ENCODE measurements at regions not wholly inside any gene's neighbourhood (a gene's known extent, or its start where the extent isn't known, plus 50 kb on each side); places are given as distances from the start of the nearest gene placed in this dataset.

DNA sequence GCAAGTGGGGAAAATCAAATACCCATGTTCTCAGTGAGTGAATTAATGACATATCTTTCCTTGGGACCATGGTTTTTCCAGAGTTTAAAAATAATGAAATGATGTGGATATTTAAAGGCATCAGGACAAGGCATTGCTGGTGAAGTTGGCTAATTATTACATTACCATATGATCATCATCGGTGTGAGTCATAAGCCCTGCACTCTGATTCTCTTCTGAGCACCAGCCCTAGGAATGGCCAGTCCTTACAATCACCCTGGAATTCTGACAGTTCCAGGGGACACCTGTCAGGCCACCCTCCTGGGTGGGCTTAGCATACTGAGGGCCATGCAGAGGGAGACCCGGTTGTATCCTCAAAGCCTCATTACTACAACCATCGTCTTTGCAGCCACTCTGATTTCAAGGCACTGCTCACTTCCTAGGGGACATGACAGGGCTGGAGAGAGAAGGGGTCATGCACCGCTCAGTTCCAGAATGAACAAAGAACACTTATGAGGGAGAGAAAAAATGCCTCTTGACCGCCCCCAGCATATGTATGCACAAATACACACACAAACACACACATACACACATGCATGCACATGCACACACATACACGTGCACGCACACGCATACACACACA is 365.0 kb downstream of the MIAT start:
- TF ChIP-seq, protein P1, sequence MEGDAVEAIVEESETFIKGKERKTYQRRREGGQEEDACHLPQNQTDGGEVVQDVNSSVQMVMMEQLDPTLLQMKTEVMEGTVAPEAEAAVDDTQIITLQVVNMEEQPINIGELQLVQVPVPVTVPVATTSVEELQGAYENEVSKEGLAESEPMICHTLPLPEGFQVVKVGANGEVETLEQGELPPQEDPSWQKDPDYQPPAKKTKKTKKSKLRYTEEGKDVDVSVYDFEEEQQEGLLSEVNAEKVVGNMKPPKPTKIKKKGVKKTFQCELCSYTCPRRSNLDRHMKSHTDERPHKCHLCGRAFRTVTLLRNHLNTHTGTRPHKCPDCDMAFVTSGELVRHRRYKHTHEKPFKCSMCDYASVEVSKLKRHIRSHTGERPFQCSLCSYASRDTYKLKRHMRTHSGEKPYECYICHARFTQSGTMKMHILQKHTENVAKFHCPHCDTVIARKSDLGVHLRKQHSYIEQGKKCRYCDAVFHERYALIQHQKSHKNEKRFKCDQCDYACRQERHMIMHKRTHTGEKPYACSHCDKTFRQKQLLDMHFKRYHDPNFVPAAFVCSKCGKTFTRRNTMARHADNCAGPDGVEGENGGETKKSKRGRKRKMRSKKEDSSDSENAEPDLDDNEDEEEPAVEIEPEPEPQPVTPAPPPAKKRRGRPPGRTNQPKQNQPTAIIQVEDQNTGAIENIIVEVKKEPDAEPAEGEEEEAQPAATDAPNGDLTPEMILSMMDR (conservative IDR thresholded peaks at IDR 0.05; ENCODE audit: low read depth, low read length) = no peak
- DNase-seq (ENCODE audit: low read depth) = no peak

DNA sequence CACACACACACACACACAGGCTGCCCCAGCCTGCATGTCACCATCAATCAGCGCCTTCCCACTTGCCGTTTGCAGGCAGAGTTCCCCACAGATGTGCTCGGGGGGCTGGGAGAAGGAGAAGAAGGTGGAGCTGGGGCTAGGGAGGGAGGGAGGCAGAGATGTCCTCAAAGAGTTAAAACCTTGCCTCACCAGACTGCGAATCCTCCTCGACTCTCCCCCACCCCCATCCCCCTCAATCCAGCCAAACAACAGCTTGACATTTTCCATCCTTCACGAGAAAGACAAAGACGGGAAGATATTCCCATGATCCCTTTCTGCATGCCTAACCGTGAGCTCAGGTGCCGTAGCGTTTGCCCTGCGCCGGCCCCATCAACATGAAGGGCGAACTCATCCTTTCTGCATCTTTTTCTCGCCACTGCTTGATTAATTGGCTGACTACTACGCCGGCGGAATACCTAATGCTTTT is 365.5 kb downstream of the MIAT start:
- TF ChIP-seq, protein P1 (conservative IDR thresholded peaks at IDR 0.05; ENCODE audit: low read depth, low read length) = no peak
- H3K4me3 ChIP-seq (ENCODE audit: low read length) = no peak overlapping the region
- no peak for DNase-seq (ENCODE audit: low read depth)

More for the DNA sequence above, 365.0 kb downstream of the MIAT start:
- H3K4me3 ChIP-seq (ENCODE audit: low read length) = no peak overlapping the region

DNA sequence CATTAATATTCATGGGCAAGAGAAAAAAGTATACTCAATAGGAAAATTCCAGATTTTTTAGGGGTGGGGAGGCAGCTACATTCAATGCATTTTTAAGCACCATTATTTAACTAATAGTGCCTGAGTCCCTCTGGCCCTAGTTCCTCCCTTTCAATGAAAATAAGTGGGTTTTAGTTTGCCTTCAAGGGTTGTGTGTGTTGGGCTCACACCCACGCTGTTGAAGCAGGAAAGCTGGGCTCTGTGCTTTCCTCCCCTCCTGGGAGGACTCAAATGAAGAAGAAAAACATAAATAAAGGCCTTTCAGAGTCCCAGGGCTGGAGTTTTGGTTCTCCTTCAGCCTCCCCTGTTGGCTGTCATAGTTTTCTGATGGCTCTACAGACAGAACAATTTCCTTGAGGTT is 366.2 kb downstream of the MIAT start:
- no peak for DNase-seq (ENCODE audit: low read depth)
- TF ChIP-seq, protein P1 (conservative IDR thresholded peaks at IDR 0.05; ENCODE audit: low read depth, low read length) = no peak
- H3K4me3 ChIP-seq (ENCODE audit: low read length) = no peak overlapping the region

DNA sequence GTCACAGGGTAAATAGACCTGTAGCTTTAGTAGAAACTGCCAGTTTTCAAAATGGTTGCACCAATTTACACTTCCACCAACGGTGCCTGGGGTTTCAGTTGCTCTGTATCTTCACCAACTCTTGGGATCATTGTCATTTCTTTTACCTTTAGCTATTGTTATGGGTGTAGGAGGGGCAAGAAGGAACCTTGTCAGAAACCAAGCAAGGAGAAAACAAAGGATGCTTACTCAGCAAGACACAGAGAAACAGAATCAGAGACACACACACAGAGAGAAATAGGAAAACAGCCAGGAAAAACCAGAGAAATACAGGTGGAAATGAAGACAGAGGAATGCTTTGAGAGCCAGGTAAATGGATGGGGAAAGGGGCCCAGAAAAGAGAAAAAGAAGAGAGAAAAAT is 367.6 kb downstream of the MIAT start:
- DNase-seq (ENCODE audit: low read depth) = no peak

DNA sequence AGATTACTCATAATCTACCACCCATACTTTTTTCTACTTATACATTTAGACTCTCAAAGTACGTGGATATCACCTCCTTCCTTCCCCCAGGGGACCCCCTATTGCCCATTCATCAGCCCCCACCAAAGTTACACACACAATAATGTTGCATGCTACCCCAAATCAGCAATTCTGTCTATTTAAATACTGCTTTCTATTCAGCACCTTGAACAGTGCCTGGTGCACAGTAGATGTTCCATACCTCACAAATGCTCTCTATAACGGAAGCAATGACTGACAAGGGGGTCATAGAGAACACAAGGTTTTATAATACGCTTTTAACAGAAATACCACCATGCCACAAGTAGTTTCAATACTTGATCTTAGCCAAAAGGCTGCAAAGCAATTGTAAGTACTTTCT is 370.7 kb downstream of the MIAT start:
- DNase-seq (ENCODE audit: low read depth) = no peak
- no peak overlapping the region for H3K4me3 ChIP-seq (ENCODE audit: low read length)
- TF ChIP-seq, protein P1 (conservative IDR thresholded peaks at IDR 0.05; ENCODE audit: low read depth, low read length) = no peak

More for the DNA sequence above, 367.6 kb downstream of the MIAT start:
- H3K4me3 ChIP-seq (ENCODE audit: low read length) = no peak overlapping the region
- TF ChIP-seq, protein P1 (conservative IDR thresholded peaks at IDR 0.05; ENCODE audit: low read depth, low read length) = no peak

DNA sequence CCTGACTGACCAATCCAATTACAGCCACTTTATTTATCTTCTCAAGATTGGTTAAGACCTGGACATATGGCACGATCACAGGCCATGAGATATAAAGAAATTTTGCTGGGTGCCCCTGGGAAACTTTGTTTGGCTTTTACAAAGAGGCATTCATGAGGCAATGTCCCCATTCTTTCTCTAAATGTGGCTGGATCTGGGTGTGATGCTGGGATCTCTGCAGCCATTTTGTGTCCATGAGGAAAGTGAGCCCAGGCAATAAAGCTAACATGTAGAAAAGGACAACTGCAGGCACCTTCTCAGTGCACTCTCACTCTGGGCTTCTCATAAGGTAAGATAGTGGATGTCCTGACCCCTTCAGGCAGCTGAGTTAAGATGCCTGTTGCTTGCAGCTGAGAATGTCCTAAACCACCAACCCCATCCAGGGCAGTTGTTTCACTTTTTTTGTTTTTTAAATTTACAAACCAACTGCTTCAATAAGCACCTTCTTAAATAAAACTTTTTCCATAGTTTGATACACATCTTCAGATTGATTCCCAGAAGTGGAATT is 372.3 kb downstream of the MIAT start:
- TF ChIP-seq, protein P1 (conservative IDR thresholded peaks at IDR 0.05; ENCODE audit: low read depth, low read length) = no peak
- DNase-seq (ENCODE audit: low read depth) = no peak

More for the DNA sequence above, 372.3 kb downstream of the MIAT start:
- no peak overlapping the region for H3K4me3 ChIP-seq (ENCODE audit: low read length)
